SK-N-SH (cell line): ENCODE measurements at regions not wholly inside any gene's neighbourhood (a gene's known extent, or its start where the extent isn't known, plus 50 kb on each side); places are given as distances from the start of the nearest gene placed in this dataset.

ENCODE experiments used
- EP300 ChIP-seq, 2 experiments: IDR thresholded peaks; 2 replicates each; pipeline versions ENCODE4 v1.4.0 to v1.6.1; 2012; ENCODE audit warnings: borderline replicate concordance in 1 of 2, low read depth in 1 of 2, low read length in 1 of 2
- RAD21 ChIP-seq: IDR thresholded peaks from 2 replicates; pipeline ENCODE4 v1.6.1; 2012; ENCODE audit warnings: mild to moderate bottlenecking, low read length
- YY1 ChIP-seq: IDR thresholded peaks from 2 replicates; pipeline ENCODE4 v1.4.0; 2012; ENCODE audit warnings: low read depth, mild to moderate bottlenecking
- TF ChIP-seq, protein P1 (sequence below): fragments of 200-600 bp; sonication (generic); IDR thresholded peaks from 2 replicates; pipeline ENCODE4 v1.6.1; 2017; ENCODE audit warnings: antibody characterized with exemption, mild to moderate bottlenecking, moderate library complexity
- TF ChIP-seq, protein P2 (sequence below): IDR thresholded peaks from 2 replicates; pipeline ENCODE4 v1.4.0; 2012; ENCODE audit warnings: low read depth
- TF ChIP-seq, protein P3 (sequence below): IDR thresholded peaks from 2 replicates; pipeline ENCODE4 v1.6.1; 2012; ENCODE audit warnings: mild to moderate bottlenecking, low read depth, low read length, moderate library complexity

DNA sequence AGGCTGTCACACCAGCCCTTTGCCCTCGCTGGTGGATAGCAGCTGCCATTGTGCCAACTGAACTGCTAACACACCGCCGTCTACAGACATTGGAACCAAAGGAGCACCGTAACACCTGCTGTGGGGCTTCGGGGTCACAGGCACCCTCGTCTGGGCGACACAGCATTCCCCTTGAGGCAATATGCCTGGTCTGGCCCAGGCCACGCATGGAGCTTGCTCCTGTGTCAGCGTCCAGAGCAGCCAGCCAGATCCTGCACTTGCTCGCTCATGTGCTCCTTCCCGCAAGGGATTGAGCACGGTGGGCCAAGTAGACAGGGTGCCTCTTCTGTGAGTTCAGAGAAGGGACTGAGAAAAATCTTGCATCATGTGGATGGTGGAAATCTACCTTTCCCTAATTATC, 314.6 kb upstream of the PLD5 start:
- TF ChIP-seq, protein P1, sequence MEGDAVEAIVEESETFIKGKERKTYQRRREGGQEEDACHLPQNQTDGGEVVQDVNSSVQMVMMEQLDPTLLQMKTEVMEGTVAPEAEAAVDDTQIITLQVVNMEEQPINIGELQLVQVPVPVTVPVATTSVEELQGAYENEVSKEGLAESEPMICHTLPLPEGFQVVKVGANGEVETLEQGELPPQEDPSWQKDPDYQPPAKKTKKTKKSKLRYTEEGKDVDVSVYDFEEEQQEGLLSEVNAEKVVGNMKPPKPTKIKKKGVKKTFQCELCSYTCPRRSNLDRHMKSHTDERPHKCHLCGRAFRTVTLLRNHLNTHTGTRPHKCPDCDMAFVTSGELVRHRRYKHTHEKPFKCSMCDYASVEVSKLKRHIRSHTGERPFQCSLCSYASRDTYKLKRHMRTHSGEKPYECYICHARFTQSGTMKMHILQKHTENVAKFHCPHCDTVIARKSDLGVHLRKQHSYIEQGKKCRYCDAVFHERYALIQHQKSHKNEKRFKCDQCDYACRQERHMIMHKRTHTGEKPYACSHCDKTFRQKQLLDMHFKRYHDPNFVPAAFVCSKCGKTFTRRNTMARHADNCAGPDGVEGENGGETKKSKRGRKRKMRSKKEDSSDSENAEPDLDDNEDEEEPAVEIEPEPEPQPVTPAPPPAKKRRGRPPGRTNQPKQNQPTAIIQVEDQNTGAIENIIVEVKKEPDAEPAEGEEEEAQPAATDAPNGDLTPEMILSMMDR, result no peak
- TF ChIP-seq, protein P2, sequence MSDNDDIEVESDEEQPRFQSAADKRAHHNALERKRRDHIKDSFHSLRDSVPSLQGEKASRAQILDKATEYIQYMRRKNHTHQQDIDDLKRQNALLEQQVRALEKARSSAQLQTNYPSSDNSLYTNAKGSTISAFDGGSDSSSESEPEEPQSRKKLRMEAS, result no peak
- TF ChIP-seq EP300 (IDR thresholded peaks at IDR 0.05; ENCODE audit: borderline replicate concordance in 1 of 2, low read depth in 1 of 2, low read length in 1 of 2) (no peak), YY1 (no peak), RAD21 (no peak)
- TF ChIP-seq, protein P3, sequence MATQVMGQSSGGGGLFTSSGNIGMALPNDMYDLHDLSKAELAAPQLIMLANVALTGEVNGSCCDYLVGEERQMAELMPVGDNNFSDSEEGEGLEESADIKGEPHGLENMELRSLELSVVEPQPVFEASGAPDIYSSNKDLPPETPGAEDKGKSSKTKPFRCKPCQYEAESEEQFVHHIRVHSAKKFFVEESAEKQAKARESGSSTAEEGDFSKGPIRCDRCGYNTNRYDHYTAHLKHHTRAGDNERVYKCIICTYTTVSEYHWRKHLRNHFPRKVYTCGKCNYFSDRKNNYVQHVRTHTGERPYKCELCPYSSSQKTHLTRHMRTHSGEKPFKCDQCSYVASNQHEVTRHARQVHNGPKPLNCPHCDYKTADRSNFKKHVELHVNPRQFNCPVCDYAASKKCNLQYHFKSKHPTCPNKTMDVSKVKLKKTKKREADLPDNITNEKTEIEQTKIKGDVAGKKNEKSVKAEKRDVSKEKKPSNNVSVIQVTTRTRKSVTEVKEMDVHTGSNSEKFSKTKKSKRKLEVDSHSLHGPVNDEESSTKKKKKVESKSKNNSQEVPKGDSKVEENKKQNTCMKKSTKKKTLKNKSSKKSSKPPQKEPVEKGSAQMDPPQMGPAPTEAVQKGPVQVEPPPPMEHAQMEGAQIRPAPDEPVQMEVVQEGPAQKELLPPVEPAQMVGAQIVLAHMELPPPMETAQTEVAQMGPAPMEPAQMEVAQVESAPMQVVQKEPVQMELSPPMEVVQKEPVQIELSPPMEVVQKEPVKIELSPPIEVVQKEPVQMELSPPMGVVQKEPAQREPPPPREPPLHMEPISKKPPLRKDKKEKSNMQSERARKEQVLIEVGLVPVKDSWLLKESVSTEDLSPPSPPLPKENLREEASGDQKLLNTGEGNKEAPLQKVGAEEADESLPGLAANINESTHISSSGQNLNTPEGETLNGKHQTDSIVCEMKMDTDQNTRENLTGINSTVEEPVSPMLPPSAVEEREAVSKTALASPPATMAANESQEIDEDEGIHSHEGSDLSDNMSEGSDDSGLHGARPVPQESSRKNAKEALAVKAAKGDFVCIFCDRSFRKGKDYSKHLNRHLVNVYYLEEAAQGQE, result no peak
